PC-3 (cell line): ENCODE measurements at regions not wholly inside any gene's neighbourhood (a gene's known extent, or its start where the extent isn't known, plus 50 kb on each side); places are given as distances from the start of the nearest gene placed in this dataset.
"Not testable (repeated sequence)": the region's sequence is repeated elsewhere in the genome, so short reads cannot be mapped to it uniquely, and the experiment has no call there.

Experiments
- EZH2 ChIP-seq: fragments of 300-600 bp; sonication (generic); IDR thresholded peaks from one replicate; pipeline ENCODE4 v1.6.1; 2017; ENCODE audit warnings: antibody characterized with exemption, mild to moderate bottlenecking, low read length; ENCODE audit not compliant: unreplicated experiment
- EZH2phosphoT487 ChIP-seq: fragments of 300-600 bp; sonication (generic); IDR thresholded peaks from 2 replicates; pipeline ENCODE4 v1.6.1; 2018; ENCODE audit warnings: mild to moderate bottlenecking, antibody characterized with exemption, low read length, borderline replicate concordance

DNA sequence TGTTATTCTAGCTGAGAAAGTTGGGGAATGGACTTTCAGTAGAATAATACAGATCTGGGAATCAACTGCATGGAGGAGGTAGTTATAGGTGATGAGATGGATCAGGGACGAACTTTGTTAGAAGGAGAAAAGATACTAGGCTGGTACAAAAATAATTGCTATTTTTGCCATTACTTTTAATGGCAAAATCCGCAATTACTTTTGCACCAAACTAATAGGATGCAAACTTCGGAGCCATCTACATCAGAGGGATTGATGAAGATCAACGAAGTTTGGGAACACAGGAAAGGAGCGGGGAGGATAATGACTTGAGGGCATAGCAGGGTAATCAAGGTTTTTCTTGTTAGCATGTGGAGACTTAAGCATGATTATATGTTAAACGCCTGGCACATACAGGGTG lies 111.9 kb downstream of the DEFB131A start:
- TF ChIP-seq EZH2phosphoT487, EZH2: not testable (repeated sequence)
